ENCODE measurements at regions not wholly inside any gene's neighbourhood (a gene's known extent, or its start where the extent isn't known, plus 50 kb on each side); places are given as distances from the start of the nearest gene placed in this dataset.
"Not testable (repeated sequence)": the region's sequence is repeated elsewhere in the genome, so short reads cannot be mapped to it uniquely, and the experiment has no call there.

DNA sequence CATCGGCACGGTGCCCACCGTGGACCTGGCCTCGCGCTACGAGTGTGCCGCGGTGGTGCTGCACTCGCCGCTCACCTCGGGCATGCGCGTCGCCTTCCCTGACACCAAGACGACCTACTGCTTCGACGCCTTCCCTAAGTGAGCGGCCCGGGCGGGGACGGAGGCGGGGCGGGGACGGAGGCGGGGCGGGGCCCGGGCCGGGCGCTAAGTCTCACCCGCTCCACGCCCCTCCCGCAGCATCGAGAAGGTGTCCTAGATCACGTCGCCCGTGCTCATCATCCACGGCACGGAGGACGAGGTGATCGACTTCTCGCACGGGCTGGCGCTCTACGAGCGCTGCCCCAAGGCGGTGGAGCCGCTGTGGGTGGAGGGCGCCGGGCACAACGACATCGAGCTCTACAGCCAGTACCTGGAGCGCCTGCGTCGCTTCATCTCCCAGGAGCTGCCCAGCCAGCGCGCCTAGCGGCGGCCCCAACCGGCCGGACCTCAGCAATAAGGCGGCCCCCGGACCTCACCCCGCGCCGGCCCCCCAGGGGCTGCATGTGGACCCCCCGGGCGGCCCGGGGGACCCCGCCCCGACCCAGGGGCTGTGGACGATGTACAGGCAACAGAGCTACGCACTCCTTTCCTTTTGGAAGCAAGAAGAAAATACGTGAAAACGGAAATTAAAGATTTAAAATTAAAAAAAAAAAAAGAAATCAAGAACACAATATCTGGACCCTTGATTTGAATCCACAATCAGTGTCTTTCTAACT, 198.8 kb downstream of the USP22 start:
- H3F3A ChIP-seq (ENCODE audit: insufficient read depth, low read depth); H3K4me1 ChIP-seq (replicated peaks; ENCODE audit: insufficient read depth); H3K36me3 ChIP-seq (ENCODE audit: low read depth); H3K27me3 ChIP-seq (ENCODE audit: insufficient read depth, low read depth); POLR2A ChIA-PET (ENCODE audit: unreplicated experiment); H4K20me1 ChIP-seq (ENCODE audit: insufficient read depth); H3K27ac ChIP-seq; H3K9me3 ChIP-seq (ENCODE audit: insufficient read depth, low read depth); BruUV-seq (replicated peaks); H3K9me2 ChIP-seq (ENCODE audit: insufficient read depth); H3K79me2 ChIP-seq (ENCODE audit: low read depth): not testable (repeated sequence)
- intact Hi-C loops (cut with micrococcal nuclease; ENCODE audit: unreplicated experiment) = loop anchor here (10.0 kb wide), 1 partner anchor 619 kb away; no protein-coding TSS in a partner anchor
- Histone ChIP-seq H3K4me2 (peak overlapping the region; percentile 66), H2AFZ (0 out of 2 replicates have a peak overlapping the region, but pooled peaks have one; percentile 22), H3K4me3 (peak overlapping the region; percentile 45; the same call in 1 of the 2 replicates)
- CTCF ChIA-PET = interaction anchor here (1.7 kb wide), 1 partner anchor 149 kb away, joined by 10 read pairs; no protein-coding TSS in a partner anchor
- peak in 1 of 2 experiments; percentile 41 for DNase-seq

DNA sequence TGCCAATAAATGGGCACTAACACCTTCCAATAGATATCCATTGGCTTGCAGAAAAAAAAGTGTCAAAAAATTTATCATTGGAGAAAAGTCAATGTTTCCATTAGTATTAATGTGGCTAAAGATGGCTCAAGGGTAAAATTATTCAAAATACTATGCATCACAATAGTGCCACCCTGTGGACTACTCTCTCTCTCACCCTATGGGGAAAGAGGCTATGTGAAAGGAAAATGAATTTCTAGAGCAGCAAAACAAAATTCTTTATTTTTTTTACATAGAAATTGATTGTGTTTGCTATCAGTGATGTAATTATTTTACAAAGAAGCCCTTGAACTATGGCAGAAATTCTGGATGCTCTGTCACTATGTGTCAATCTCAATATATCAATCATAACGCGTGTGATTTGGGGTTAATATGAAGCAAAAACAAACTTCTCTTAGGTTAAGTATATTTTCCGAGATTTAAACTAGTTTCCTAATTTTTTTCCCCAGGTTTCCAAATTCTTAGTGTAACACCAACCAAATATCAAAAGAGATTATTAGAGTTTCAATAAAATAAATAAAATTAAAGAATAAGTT, 193.9 kb downstream of the USP22 start:
- H3K4me2 ChIP-seq; H4K20me1 ChIP-seq (ENCODE audit: insufficient read depth); H3K79me2 ChIP-seq (ENCODE audit: low read depth); POLR2A ChIA-PET (ENCODE audit: unreplicated experiment); DNase-seq; H2AFZ ChIP-seq; H3K36me3 ChIP-seq (ENCODE audit: low read depth); H3K9me2 ChIP-seq (ENCODE audit: insufficient read depth); H3K9me3 ChIP-seq (ENCODE audit: insufficient read depth, low read depth); BruUV-seq (replicated peaks); H3K27me3 ChIP-seq (ENCODE audit: insufficient read depth, low read depth); H3K4me3 ChIP-seq; CTCF ChIA-PET; H3K27ac ChIP-seq; H3F3A ChIP-seq (ENCODE audit: insufficient read depth, low read depth); H3K4me1 ChIP-seq (replicated peaks; ENCODE audit: insufficient read depth): not testable (repeated sequence)
- intact Hi-C loops (cut with micrococcal nuclease; ENCODE audit: unreplicated experiment) = loop anchor here (10.0 kb wide), 1 partner anchor 624 kb away; no protein-coding TSS in a partner anchor
- TF ChIP-seq, protein P1, sequence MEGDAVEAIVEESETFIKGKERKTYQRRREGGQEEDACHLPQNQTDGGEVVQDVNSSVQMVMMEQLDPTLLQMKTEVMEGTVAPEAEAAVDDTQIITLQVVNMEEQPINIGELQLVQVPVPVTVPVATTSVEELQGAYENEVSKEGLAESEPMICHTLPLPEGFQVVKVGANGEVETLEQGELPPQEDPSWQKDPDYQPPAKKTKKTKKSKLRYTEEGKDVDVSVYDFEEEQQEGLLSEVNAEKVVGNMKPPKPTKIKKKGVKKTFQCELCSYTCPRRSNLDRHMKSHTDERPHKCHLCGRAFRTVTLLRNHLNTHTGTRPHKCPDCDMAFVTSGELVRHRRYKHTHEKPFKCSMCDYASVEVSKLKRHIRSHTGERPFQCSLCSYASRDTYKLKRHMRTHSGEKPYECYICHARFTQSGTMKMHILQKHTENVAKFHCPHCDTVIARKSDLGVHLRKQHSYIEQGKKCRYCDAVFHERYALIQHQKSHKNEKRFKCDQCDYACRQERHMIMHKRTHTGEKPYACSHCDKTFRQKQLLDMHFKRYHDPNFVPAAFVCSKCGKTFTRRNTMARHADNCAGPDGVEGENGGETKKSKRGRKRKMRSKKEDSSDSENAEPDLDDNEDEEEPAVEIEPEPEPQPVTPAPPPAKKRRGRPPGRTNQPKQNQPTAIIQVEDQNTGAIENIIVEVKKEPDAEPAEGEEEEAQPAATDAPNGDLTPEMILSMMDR (conservative IDR thresholded peaks at IDR 0.05) = peak; percentile 52

DNA sequence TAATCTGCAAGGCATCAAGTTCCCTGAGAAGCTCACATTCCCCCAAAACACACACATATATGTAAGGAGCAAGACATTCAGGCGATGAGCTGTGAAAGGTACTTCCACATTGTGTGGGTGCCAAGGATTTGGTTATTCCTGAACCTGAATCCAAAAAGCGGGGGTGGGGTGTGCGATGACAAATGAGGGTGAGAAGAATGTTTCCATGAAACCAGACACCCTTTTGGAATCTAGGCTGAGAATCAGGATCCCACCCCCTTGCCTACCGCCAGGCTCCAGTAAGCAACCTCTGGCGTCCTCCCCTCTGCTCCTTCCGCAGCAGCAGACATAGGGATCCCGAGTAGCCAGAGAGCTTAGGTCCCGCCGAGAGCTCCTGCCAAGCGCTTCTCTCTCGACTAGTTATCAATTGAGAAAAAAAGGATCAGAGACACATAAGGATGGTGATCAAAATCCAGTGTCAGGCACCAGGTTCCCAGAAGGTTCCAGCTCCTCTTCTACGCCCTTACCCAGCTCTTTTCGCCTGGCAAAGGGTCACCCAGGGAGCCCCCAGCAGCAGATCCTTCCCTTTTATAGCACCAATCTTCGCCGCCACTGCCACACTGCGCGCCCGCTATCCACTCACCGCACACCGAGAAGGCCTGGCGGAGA, 191.1 kb downstream of the USP22 start:
- H2AFZ ChIP-seq = peak overlapping the region; percentile 84; the same call in 1 of the 2 replicates
- not testable (repeated sequence) for H3K36me3 ChIP-seq (ENCODE audit: low read depth); H4K20me1 ChIP-seq (ENCODE audit: insufficient read depth); H3F3A ChIP-seq (ENCODE audit: insufficient read depth, low read depth); H3K9me2 ChIP-seq (ENCODE audit: insufficient read depth); H3K27ac ChIP-seq; H3K9me3 ChIP-seq (ENCODE audit: insufficient read depth, low read depth); BruUV-seq (replicated peaks); H3K27me3 ChIP-seq (ENCODE audit: insufficient read depth, low read depth); H3K4me1 ChIP-seq (replicated peaks; ENCODE audit: insufficient read depth); H3K79me2 ChIP-seq (ENCODE audit: low read depth)
- peak overlapping the region; percentile 97 for H3K4me2 ChIP-seq
- CTCF ChIA-PET = interaction anchor here (0.6 to 1.6 kb wide), 2 partner anchors 49 to 522 kb away, joined by 4 read pairs; no protein-coding TSS in a partner anchor
- POLR2A ChIA-PET (ENCODE audit: unreplicated experiment) = interaction anchor here (0.6 kb wide), 2 partner anchors 153 to 549 kb away, joined by 4 to 8 read pairs; no protein-coding TSS in a partner anchor
- H3K4me3 ChIP-seq = peak overlapping the region; percentile 63
- intact Hi-C loops (cut with micrococcal nuclease; ENCODE audit: unreplicated experiment) = loop anchor here (2.0 kb wide), 1 partner anchor 57 kb away; no protein-coding TSS in a partner anchor
- peak; percentile 31 to 49 for DNase-seq
